KMS-11 (cell line): ENCODE measurements at regions not wholly inside any gene's neighbourhood (a gene's known extent, or its start where the extent isn't known, plus 50 kb on each side); places are given as distances from the start of the nearest gene placed in this dataset.

Source experiments
- H2AFZ ChIP-seq: fragments of 200-600 bp; sonication (generic); 2 replicates; pipeline ENCODE4 v1.6.1; 2016; ENCODE audit warnings: antibody characterized with exemption, mixed run types, low read depth
- H3K27ac ChIP-seq: fragments of 200-600 bp; sonication (generic); 2 replicates; pipeline ENCODE4 v1.6.1; 2016; ENCODE audit warnings: mild to moderate bottlenecking, mixed run types
- H3K27me3 ChIP-seq: fragments of 200-600 bp; sonication (generic); 2 replicates; pipeline ENCODE4 v1.6.1; 2017; ENCODE audit warnings: mild to moderate bottlenecking, low read depth, mixed run types, moderate library complexity; ENCODE audit not compliant: insufficient read depth
- H3K36me3 ChIP-seq: fragments of 200-600 bp; sonication (generic); 2 replicates; pipeline ENCODE4 v1.6.1; 2017; ENCODE audit warnings: mild to moderate bottlenecking, mixed run types; ENCODE audit not compliant: insufficient read depth
- H3K4me1 ChIP-seq: fragments of 200-600 bp; sonication (generic); 2 replicates; pipeline ENCODE4 v1.6.1; 2016; ENCODE audit warnings: mild to moderate bottlenecking, low read depth, mixed run types; ENCODE audit not compliant: poor library complexity, severe bottlenecking
- H3K4me2 ChIP-seq: fragments of 200-600 bp; sonication (generic); 2 replicates; pipeline ENCODE4 v1.7.0; 2016; ENCODE audit warnings: mild to moderate bottlenecking, mixed run types
- H3K4me3 ChIP-seq: fragments of 200-600 bp; sonication (generic); IDR thresholded peaks from 2 replicates; pipeline ENCODE4 v1.6.1; 2017; ENCODE audit warnings: low read depth, low read length, mixed read lengths; ENCODE audit not compliant: insufficient read depth
- H3K79me2 ChIP-seq: fragments of 200-600 bp; sonication (generic); 2 replicates; pipeline ENCODE4 v1.6.1; 2016; ENCODE audit warnings: low read depth, mixed run types; ENCODE audit not compliant: insufficient read depth
- H3K9ac ChIP-seq: fragments of 200-600 bp; sonication (generic); 2 replicates; pipeline ENCODE4 v1.6.1; 2016; ENCODE audit warnings: mild to moderate bottlenecking, mixed run types
- H4K20me1 ChIP-seq: fragments of 200-600 bp; sonication (generic); 2 replicates; pipeline ENCODE4 v1.6.1; 2016; ENCODE audit warnings: mild to moderate bottlenecking, mixed run types; ENCODE audit not compliant: insufficient read depth
- CTCF ChIP-seq: fragments of 200-600 bp; sonication (generic); conservative IDR thresholded peaks from 2 replicates; pipeline ENCODE4 v1.6.1; 2017; ENCODE audit warnings: low read depth, mild to moderate bottlenecking, antibody characterized with exemption, low read length, moderate library complexity, mixed read lengths

DNA sequence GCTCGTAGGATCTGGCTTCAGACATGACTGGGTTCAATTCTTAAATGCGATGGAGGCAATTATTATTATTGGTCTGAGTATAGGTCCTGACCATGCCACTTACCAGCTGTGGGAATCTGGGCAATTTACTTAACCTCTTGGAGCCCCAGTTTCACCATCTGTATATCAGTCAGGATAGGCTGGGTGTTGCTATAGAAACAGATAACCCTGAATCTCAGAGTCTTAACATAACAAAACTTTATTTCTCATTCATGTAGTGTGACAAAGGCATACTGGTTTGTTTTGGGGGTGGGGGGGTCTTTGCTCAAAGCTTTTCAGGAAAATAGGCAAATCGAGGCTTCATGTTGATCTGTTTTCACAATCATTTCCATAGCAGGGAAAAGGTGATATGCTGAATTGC lies 199.6 kb upstream of the SRRM4 start:
- no peak overlapping the region for H3K9ac ChIP-seq
- H3K4me3 ChIP-seq = no peak overlapping the region
- TF ChIP-seq CTCF = no peak
- no peak overlapping the region for H3K4me2 ChIP-seq
- no peak overlapping the region for H3K27ac ChIP-seq
- no peaks in the 10 kb centered on the region for H3K27me3 ChIP-seq
- H2AFZ ChIP-seq = no peak overlapping the region
- no peaks in the 10 kb centered on the region for H3K79me2 ChIP-seq
- no peaks in the 10 kb centered on the region for H4K20me1 ChIP-seq
- H3K4me1 ChIP-seq = no peaks in the 10 kb centered on the region
- H3K36me3 ChIP-seq = no peaks in the 10 kb centered on the region

GRCh38 chr12:118783703-118784102 lies 197.6 kb upstream of the SRRM4 start:
- Histone ChIP-seq H3K27ac (no peak overlapping the region), H3K4me3 (no peak overlapping the region), H3K27me3 (no peaks in the 10 kb centered on the region), H3K36me3 (no peaks in the 10 kb centered on the region), H4K20me1 (no peaks in the 10 kb centered on the region), H3K79me2 (no peaks in the 10 kb centered on the region), H3K9ac (no peak overlapping the region), H2AFZ (no peak overlapping the region), H3K4me1 (no peaks in the 10 kb centered on the region), H3K4me2 (no peak overlapping the region)
- no peak for TF ChIP-seq CTCF

- Histone ChIP-seq H4K20me1 (no peaks in the 10 kb centered on the region), H3K27me3 (no peaks in the 10 kb centered on the region), H3K4me1 (no peaks in the 10 kb centered on the region), H2AFZ (no peak overlapping the region), H3K4me2 (no peak overlapping the region), H3K9ac (no peak overlapping the region), H3K36me3 (no peaks in the 10 kb centered on the region), H3K4me3 (no peak overlapping the region), H3K79me2 (no peaks in the 10 kb centered on the region), H3K27ac (no peak overlapping the region)
- TF ChIP-seq CTCF = no peak
These were observed 190.8 kb upstream of the SRRM4 start for GRCh38 chr12:118790578-118790977.

GRCh38 chr12:118813778-118814357 lies 167.5 kb upstream of the SRRM4 start:
- no peak overlapping the region for H3K4me3 ChIP-seq
- no peaks in the 10 kb centered on the region for H3K4me1 ChIP-seq
- H3K36me3 ChIP-seq = no peaks in the 10 kb centered on the region
- no peak for TF ChIP-seq CTCF
- H3K79me2 ChIP-seq = no peaks in the 10 kb centered on the region
- no peak overlapping the region for H3K27ac ChIP-seq
- H2AFZ ChIP-seq = no peak overlapping the region
- H3K4me2 ChIP-seq = no peak overlapping the region
- no peaks in the 10 kb centered on the region for H4K20me1 ChIP-seq
- no peak overlapping the region for H3K9ac ChIP-seq
- no peaks in the 10 kb centered on the region for H3K27me3 ChIP-seq
